Transverse colon (tissue), 3 donors: ENCODE measurements at regions not wholly inside any gene's neighbourhood (a gene's known extent, or its start where the extent isn't known, plus 50 kb on each side); places are given as distances from the start of the nearest gene placed in this dataset.

Source experiments
- CTCF ChIP-seq, 5 experiments: fragments of 200-600 bp in 3 of 5; fragments of 450-650 bp in 2 of 5; sonication (generic) in 3 of 5; IDR thresholded peaks; 1 replicate in 2 of 5; 2 replicates in 3 of 5; pipeline ENCODE4 v1.5.1; 2016 to 2017; ENCODE audit warnings: antibody characterized with exemption in 5 of 5, inconsistent platforms in 3 of 5, mild to moderate bottlenecking in 2 of 5, moderate library complexity in 1 of 5
- POLR2A ChIP-seq: fragments of 450-650 bp; IDR thresholded peaks from one replicate; pipeline ENCODE4 v1.6.1; 2016; ENCODE audit warnings: antibody characterized with exemption, mild to moderate bottlenecking, moderate library complexity

- no peak for TF ChIP-seq POLR2A
- TF ChIP-seq CTCF (IDR thresholded peaks at IDR 0.05): no peak
Measured at GRCh38 chr10:78803710-78804109, 265.1 kb upstream of the ZMIZ1 start.
